ENCODE measurements at regions not wholly inside any gene's neighbourhood (a gene's known extent, or its start where the extent isn't known, plus 50 kb on each side); places are given as distances from the start of the nearest gene placed in this dataset.
"Not testable (repeated sequence)": the region's sequence is repeated elsewhere in the genome, so short reads cannot be mapped to it uniquely, and the experiment has no call there.

DNA sequence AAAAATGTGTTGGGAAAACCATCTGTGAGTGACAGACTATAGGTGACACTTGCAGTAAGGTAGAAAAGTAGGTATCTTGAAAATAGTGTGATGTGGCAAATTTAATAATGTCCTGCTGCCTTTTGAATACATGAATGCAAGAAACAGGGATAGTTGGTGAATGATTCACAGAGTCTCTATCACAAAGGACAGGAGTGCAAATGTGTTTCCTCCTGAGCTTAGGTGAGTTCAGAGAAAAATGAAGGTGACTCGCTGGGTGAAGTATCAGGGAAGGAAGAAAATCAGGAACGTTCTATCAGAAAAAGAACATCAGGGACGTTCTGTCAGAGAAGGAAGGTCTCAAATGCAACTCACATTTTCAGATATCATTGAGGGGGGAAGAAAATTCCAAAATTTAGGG is 557.8 kb upstream of the SLC35B3 start:
- intact Hi-C loops (cut with DNase I) = no loop called here
- DNase-seq (no peak), ATAC-seq (no peak)

DNA sequence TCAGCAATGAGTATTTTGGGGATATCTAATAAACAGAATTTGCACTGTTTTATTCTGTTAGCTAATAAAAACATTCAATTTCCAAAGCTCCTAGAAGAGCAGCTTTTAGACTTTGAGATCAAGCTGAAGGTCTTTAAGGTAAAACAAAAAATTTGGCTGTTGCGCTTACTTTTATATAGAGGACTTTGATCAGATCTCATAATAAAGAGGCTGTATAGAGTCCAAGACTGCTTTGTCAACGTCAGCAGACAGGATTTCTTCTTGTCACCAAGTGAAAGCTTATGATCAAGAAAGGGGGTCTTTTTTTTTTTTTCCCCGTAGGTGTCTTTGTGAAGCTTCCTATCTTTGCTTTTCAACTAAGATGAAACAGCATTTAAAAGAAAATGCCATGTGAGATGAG is 556.5 kb upstream of the SLC35B3 start:
- intact Hi-C loops (cut with DNase I) = no loop called here
- ATAC-seq = no peak
- no peak for DNase-seq

DNA sequence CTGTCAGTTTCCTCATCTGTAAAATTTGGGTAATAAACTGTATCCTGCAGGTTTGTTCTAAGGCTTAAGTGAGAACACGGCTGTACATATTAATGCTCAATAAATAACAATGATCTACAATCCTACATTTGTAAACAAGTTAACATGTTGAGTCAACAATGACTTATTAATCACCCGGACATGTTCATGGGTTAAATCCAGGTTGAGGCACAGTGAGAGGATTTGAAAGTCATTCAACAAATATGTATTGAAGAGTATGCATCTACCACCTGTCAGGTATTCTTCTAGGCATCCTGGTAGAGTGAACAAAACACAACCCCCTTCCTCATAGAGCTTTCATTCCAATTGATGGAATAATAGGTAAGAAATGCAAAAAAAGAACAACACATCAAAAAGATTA is 554.7 kb upstream of the SLC35B3 start:
- no peak for ATAC-seq
- DNase-seq = no peak
- intact Hi-C loops (cut with DNase I) = no loop called here

DNA sequence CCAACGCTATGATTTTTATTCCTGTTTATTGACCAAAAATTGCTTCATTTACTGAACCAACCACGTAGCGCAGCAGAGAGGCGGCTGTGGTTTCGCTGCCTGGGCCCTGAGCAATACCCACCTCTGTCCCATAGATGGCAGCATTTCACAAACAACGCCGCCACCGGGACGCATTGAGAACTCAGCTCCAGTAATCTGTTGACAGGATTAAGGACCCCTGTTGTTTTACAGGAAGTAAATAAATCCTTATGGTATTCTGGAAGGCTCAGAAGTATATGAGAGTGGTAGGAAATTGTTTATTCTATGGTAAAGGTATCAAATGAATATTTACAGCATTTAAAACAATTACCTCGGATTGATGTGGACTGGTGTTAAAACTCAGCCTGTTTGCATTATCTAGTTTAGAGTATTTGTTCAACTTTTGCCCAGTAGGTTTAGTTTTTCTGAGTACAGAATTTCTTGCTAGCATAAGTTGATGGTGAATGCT is 547.9 kb upstream of the SLC35B3 start:
- intact Hi-C loops (cut with DNase I) = loop anchor here (2.0 to 10.0 kb wide), 2 partner anchors 1442 to 1452 kb away; no protein-coding TSS in a partner anchor
- DNase-seq = peak; percentile 48
- peak; percentile 80 to 86 for ATAC-seq

DNA sequence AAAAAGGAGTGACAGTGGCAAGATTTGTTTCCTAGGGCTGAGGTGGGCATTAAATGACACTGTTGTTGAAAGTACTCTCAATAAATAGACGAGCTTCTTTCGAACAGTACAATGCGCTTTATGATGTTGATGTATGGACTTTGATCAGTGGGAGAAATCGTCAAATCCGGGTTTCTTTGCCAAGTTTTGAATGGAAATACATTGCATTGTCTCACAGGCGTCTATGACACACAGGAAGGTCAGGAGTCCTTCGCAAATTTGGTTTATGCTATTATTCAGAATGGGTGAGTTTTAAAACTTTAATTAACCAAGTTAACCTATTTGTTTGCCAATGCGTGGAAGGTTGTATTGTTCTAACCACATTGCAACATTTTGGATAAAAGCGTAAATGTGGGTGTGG is 547.3 kb upstream of the SLC35B3 start:
- no peak for ATAC-seq
- intact Hi-C loops (cut with DNase I) = loop anchor here (2.0 to 10.0 kb wide), 2 partner anchors 1442 to 1452 kb away; no protein-coding TSS in a partner anchor
- DNase-seq = no peak

DNA sequence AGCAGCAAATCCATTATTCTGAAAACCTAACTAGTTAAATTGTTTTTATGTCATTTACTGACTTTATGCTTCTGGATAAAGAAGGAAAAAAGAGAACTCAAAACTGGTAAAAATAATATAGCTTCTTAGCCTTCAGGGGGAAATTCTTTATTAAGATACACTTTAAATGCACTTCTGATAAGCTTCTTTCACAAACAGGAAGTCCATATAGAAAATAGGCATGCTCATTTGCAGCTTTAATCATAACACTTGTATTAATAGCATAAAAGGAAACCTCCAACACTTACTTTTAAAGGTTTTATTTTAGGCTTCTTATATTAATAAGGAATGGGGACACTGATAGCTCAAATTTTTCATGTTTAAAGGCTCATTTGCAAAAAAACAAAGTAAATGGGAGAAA is 538.0 kb upstream of the SLC35B3 start:
- DNase-seq (no peak), ATAC-seq (no peak)
- intact Hi-C loops (cut with DNase I) = no loop called here

DNA sequence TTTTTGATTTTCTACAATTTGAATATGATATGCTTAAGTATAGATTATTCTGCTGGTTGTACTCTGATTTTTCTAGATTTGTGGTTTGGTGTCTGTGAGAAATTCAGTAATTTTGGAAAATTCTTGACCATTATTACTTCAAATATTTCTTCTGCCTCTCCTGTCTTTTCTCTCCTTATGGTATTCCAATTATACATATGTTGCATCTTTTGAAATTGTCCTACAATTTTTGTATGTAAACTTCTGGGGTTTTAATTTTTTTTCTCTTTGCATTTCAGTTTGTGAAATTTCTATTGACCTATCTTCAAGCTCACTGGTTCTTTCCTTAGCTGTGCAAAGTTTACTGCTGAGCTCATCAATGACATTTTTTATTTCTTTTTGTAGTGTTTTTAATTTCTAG is 534.4 kb upstream of the SLC35B3 start:
- intact Hi-C loops (cut with DNase I) = no loop called here
- ATAC-seq (no peak), DNase-seq (no peak)

DNA sequence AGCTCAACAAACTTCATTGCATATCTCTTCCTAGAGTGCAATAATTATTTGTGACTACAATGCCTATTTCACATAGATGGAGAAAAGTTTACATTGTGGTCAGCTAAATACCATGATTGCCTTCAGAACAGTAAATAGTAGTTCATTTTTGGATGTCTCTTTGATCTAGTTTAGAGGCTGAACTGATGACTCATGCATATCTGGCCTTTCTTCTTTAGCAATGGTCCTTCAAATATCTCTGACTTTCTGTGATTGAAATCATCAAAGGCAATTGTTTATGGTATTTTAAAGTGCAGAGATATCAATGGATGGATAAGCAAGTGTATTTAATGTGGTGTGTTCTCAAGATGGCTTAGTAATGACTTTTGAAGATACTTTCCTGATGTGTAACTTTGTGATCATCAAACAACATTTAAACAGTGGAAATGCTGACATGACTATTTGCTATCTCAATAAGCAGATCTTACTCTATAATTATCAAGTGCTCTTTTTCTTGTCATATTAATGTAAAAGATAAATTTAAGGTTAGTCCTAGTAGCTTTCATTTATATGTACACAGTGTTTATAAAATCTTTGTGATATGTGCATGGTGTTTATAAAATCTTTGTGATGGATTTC is 523.7 kb upstream of the SLC35B3 start:
- intact Hi-C loops (cut with DNase I) = no loop called here
- no peak for DNase-seq
- no peak for ATAC-seq

DNA sequence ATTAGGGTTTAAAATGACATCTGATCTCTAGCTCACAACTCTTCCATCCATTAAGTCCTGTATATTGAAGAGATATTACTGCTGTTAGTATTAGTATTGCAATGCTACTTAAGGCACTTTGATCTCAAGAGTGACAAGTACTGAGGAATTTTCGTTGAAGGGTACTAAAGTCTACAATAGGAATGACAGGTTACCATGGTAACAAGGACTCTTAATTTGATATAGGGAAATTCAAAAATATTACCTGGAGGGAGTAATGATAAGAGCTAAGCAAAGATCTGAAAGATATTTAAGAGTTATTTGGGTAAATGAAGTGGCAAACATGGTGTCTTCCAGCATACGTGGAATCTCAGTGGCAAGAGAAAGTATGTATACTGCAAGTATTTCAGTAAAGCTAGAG is 518.0 kb upstream of the SLC35B3 start:
- no peak for DNase-seq
- intact Hi-C loops (cut with DNase I) = no loop called here
- no peak for ATAC-seq

DNA sequence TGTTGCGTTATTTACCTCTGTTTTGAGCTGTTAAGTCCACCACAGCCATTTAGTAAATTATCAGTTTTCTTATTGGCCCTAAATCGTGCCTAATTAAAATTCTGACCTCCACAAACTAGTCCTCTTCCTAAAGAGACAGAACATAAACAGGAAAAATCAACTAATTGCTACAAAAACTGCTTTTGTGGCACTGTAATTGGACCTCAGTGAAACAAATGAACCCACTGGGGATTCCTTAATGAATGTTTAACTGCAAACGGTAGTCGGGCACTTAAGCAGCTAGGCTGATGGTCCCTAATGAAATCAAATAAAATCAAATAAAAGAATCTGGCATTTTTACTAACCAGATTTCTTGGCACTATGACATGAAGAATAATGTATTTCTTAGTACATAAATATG is 513.4 kb upstream of the SLC35B3 start:
- intact Hi-C loops (cut with DNase I) = no loop called here
- ATAC-seq = no peak
- no peak for DNase-seq

DNA sequence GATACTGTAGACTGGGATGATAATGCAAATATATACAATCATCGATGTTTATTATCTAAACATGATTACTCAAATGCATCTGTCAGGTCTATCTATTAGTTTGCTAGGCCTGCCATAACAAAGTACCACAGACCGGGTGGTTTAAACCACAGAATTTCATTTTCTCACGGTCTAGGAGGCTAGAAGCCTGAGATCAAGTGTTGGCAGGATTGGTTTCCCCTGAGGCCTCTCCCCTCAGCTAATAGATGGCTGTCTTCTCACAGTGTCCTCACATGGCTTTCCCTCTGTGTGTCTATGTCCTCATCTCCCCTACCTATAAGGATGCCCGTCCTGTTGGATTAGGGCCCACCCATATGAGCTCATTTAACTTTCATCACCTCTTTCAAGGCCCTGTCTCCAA is 512.6 kb upstream of the SLC35B3 start:
- ATAC-seq = no peak
- no peak for DNase-seq
- intact Hi-C loops (cut with DNase I) = no loop called here

DNA sequence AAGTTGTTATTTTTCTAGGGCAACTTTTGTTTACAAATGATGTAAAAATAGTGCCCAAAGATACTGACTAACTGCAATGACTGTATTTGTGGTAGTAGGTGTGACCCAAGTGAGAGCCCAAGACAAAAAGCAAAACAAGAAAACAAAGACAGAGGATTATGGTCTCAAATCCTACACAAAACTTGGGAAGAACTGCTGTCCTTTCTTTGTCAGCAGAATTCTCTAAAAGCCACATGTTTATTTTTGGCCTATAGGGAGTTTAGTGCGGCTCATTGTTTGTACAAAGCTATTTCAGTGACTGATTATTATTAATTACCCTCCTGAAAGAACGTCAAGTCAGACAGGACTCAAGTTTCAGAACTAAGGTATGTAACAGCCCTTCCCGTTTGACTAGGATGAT is 509.2 kb upstream of the SLC35B3 start:
- intact Hi-C loops (cut with DNase I) = no loop called here

DNA sequence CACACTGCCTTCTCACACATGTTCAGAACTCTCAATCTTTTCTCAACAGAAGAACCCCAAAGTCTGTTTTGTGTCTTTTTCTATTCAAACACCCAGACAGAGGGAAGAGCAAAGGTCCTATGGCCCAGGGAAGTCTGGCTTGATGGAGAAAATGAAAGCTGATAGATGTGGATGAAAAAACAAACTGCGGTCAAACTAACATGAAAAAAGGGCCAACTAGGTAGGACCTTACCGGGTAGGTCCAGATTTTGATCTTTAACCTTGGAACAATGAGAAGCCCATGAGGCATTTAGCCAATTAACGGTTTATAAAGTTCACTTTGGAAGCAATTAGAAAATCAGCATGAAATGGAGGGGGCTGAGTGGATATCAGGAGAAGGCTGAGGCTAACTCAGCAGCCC is 507.7 kb upstream of the SLC35B3 start:
- intact Hi-C loops (cut with DNase I) = no loop called here
- DNase-seq (no peak), ATAC-seq (no peak)

More for the DNA sequence above, 509.2 kb upstream of the SLC35B3 start:
- no peak for ATAC-seq
- no peak for DNase-seq

DNA sequence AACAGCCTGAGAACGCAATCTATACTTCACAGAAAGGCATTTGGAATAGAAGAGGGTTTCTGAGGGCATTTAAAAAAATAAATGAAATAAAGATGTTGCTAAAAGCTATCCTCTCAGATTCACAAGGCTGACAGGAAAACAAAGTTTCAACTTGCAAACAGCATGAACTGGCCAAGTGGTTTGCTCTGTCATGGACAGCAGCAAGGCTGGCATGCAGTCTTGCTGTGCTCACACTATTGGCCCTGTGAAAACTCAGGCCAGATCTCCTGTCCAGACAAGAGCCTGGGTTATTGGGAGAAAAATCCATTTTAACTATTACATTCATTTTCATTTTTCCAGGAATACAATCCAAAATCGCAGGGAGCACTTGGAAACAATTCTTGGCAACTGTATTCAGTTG is 506.2 kb upstream of the SLC35B3 start:
- intact Hi-C loops (cut with DNase I) = no loop called here
- ATAC-seq = no peak
- DNase-seq = no peak

DNA sequence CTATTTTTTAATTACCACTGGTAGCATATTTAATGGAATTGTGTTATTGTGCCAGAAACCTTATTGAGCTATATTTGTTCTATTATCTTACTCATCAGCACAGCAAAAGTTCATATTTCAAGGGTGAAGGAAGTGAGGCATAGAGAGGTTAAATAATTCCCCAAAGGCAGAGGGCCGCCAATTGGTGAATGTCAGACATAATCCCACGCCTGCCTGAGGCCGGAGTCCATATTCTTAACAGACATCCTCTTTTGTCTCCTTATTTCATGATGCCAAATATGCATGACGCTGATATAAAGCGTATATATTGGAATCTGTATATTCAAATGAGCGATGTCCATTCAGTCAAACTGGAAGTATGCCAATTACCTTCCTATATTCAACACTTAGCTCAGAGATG is 505.0 kb upstream of the SLC35B3 start:
- intact Hi-C loops (cut with DNase I) = no loop called here
- DNase-seq = no peak
- no peak for ATAC-seq

DNA sequence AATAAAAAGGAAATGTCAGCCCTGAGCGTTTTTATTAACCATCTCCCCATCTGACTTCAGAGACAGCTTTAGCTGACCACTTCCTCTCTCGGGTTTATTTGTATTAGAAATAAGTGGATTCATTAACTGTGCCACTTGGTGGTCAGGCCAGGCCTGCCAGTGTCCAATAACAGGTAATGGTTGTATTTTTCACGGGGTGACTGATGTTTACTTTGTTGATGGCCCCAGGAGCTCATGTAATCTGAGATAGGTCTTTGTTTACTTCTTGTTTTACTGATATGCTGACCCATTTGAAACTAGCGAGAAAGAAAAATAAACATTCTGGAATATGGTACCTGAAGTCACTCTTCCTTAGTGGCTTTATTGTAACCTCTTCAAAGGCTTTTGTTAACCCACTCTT is 504.3 kb upstream of the SLC35B3 start:
- intact Hi-C loops (cut with DNase I) = no loop called here
- DNase-seq = no peak
- no peak for ATAC-seq

DNA sequence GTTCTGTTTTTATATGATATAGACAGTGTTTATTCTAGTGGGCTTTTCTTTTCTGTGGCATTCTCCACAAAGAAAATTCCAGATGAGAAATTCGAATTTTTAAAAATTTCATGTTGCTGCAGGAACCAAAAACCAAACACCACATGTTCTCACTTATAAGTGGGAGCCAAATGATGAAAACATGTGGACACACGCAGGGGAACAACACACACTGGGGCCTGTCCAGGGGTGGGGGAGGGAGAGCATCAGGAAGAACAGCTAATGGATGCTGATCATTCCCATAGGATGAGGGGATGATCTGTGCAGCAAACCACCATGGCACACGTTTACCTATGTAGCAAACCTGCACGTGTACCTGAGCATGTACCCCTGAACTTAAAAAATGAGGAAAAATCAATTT is 499.0 kb upstream of the SLC35B3 start:
- ATAC-seq (no peak), DNase-seq (no peak)
- intact Hi-C loops (cut with DNase I) = no loop called here

DNA sequence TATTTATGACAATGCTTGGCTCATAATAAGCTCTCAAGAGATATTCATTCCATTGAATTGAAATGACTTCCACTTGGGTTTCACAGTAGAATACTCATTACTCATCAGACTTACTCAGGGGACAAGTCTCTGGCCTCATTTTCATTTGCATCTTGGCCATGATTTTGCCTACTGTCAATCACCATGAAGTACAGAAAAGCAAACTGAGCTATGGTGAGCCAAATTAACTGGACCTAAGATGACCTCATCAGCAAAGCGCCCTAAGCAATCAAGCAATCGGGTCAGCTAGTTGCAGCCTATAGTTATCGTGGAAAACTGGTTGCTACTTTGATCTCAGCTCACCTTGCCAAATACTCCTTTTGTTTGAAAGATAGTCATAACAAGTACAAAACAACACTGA is 494.7 kb upstream of the SLC35B3 start:
- intact Hi-C loops (cut with DNase I) = no loop called here
- DNase-seq (no peak), ATAC-seq (no peak)

DNA sequence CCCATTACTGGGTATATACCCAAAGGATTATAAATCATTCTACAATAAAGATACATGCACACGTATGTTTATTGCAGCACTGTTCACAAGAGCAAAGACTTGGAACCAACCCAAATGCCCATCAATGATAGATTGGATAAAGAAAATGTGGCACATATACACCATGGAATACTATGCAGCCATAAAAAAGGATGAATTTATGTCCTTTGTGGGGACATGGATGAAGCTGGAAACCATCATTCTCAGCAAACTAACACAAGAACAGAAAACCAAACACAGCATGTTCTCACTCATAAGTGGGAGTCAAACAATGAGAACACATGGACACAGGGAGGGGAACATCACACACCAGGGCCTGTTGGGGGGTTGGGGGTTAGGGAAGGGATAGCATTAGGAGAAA is 484.9 kb upstream of the SLC35B3 start:
- ATAC-seq; DNase-seq; intact Hi-C loops (cut with DNase I): not testable (repeated sequence)

DNA sequence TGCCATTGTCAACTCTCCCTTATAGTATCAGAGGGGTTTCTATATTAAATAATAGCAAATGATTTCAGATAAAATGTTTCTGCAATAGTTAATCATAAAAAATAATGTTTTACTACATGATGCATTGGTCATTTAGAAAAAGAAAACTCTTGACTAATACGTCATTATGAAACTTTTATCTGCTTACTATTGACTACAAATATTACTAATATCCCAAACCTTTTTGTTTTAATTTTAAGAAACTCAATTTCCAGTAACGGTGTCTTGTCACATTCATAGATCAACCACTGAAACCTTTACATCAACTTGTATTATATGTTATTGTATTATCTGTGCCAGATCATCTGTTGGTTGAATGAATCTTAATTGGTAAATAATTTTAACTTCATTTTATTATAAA is 482.9 kb upstream of the SLC35B3 start:
- intact Hi-C loops (cut with DNase I) = no loop called here
- no peak for DNase-seq
- no peak for ATAC-seq

DNA sequence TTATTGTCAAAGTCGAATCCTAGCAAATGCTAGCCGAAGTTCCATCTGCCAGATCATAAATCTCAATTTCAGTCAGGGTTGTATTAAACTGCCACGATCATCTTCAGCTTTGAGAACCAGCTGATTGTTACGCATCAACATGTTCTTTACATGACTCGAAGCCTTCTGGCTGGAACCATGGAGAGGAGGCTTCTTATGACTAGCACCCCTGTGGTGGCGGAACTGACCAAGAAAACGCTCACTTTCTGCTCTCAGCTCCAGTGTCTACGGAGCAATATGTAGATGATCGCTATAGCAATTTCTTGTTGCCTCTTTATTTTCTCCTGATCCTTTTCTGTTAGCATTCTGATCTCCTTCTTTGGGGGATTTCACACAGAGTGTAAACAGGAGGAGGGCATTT is 479.4 kb upstream of the SLC35B3 start:
- DNase-seq (no peak), ATAC-seq (no peak)
- intact Hi-C loops (cut with DNase I) = no loop called here

DNA sequence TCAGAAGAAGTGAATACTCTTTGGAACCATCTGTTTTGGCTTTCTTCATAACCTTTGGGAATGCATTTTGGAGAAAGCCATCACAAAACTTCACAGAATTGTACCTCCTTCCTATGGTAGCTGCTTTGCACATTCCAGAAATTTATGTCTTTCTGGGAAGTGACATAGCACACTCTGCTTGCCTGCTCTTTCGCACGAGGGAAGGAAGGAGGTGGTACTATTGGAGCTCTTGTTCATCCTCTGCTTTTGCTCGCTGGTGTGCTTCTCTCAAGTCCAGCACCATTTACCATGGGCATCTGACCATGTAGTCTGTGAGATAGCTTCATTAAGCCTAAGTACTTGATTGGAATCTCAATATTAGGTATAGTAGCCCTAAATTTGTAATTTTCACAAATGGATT is 473.3 kb upstream of the SLC35B3 start:
- no peak for ATAC-seq
- intact Hi-C loops (cut with DNase I) = no loop called here
- no peak for DNase-seq

Data from left cardiac atrium (tissue), 4 donors.